ENCODE measurements at regions not wholly inside any gene's neighbourhood (a gene's known extent, or its start where the extent isn't known, plus 50 kb on each side); places are given as distances from the start of the nearest gene placed in this dataset.

DNA sequence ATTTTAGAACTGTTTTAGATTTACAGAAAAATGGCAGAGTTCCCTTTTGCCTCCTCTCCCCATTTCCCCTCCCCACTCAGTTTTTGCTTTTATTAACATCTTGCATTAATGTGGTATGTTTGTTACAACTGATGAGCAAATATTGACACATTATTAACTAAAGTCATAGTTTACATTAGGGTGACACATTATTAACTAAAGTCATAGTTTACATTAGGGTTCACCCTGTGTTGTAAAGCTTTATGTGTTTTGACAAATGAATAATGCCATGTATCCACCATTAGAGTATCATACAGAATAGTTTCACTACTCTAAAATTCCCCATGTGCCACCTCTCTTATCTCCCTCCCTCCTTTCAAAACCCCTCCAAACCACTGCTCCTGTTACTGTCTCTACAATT, 262.5 kb downstream of the NPR3 start:
- no peaks in the 10 kb centered on the region for H3K36me3 ChIP-seq (ENCODE audit: control insufficient read depth in 2 of 2, extremely low read depth in 1 of 2, insufficient read depth in 2 of 2, low read length in 2 of 2)
- H3K9ac ChIP-seq (ENCODE audit: control insufficient read depth, extremely low read depth, insufficient read depth, low read length) = no peak overlapping the region
- no peaks in the 10 kb centered on the region for H3K9me3 ChIP-seq (ENCODE audit: control insufficient read depth, low read depth, low read length)
- no peaks in the 10 kb centered on the region for H3K4me1 ChIP-seq (ENCODE audit: control insufficient read depth, extremely low read depth, insufficient read depth, low read length)
- no peaks in the 10 kb centered on the region for H4K20me1 ChIP-seq (ENCODE audit: control insufficient read depth, extremely low read depth, insufficient read depth, low read length)
- dilution Hi-C loops (cut with MboI; ENCODE audit: extremely low pct_ligation_motif_present, low sequenced_read_pairs) = no loop called here
- H3K4me2 ChIP-seq (ENCODE audit: control insufficient read depth, extremely low read depth, insufficient read depth, low read depth, low read length) = no peak overlapping the region
- H3K27ac ChIP-seq (ENCODE audit: control insufficient read depth, insufficient read depth, low read length) = no peak overlapping the region
- H3K4me3 ChIP-seq (ENCODE audit: control insufficient read depth in 2 of 3, extremely low read depth in 1 of 3, insufficient read depth in 2 of 3, low read depth in 1 of 3, low read length in 3 of 3) = no peak overlapping the region
- H3K79me2 ChIP-seq (ENCODE audit: control insufficient read depth, insufficient read depth, low read length) = no peaks in the 10 kb centered on the region
- DNase-seq (ENCODE audit: low read depth, low spot score) (no peak), FAIRE-seq (no peak)
- no peak overlapping the region for H2AFZ ChIP-seq (ENCODE audit: control insufficient read depth, low read length)
- TF ChIP-seq, protein P1, sequence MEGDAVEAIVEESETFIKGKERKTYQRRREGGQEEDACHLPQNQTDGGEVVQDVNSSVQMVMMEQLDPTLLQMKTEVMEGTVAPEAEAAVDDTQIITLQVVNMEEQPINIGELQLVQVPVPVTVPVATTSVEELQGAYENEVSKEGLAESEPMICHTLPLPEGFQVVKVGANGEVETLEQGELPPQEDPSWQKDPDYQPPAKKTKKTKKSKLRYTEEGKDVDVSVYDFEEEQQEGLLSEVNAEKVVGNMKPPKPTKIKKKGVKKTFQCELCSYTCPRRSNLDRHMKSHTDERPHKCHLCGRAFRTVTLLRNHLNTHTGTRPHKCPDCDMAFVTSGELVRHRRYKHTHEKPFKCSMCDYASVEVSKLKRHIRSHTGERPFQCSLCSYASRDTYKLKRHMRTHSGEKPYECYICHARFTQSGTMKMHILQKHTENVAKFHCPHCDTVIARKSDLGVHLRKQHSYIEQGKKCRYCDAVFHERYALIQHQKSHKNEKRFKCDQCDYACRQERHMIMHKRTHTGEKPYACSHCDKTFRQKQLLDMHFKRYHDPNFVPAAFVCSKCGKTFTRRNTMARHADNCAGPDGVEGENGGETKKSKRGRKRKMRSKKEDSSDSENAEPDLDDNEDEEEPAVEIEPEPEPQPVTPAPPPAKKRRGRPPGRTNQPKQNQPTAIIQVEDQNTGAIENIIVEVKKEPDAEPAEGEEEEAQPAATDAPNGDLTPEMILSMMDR (optimal IDR thresholded peaks at IDR 0.05 in 1 of 3, IDR thresholded peaks at IDR 0.05 in 1 of 3, conservative IDR thresholded peaks at IDR 0.05 in 1 of 3; ENCODE audit: extremely low read depth in 1 of 3, insufficient read depth in 2 of 3, low read length in 3 of 3) = no peak
- no peak for TF ChIP-seq EZH2 (IDR thresholded peaks at IDR 0.05; ENCODE audit: low read length)
- H3K27me3 ChIP-seq (ENCODE audit: control insufficient read depth, extremely low read depth, insufficient read depth, low read length) = no peaks in the 10 kb centered on the region
- H3K9me1 ChIP-seq (ENCODE audit: control insufficient read depth, extremely low read depth, insufficient read depth, low read length) = no peaks in the 10 kb centered on the region

DNA sequence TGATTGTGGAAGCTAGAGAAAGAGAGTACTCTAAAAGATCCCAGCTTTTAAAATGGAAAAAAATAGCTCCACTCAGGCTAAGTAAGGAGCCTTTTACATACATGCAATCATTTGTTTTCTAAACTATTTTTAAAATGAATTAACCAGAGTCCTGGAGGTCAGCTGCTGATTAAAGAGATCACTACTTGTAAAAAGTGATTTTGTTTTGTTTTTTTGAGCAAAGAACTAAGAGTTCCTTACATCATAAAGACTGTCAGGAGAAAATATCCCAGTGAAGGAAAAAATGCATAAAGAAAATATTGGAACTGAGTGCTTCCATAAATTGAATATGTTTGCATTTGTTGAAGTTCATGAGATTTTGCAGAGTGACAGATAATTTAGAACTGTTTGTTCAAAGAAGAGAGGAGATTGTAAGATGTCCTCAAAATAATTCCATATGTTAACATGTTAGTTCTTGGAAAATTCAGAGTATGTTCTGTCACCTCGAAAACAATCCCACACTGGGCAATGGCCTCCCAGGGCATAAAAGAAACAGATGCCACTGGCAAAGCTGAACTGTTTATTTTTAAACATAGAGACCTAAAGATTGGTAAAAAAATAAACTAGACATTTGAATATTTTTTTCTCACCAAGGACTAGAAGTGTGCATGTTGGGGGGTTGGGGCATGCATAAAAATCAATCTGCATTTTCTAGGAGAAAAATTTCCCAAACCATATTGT, 264.7 kb downstream of the NPR3 start:
- Histone ChIP-seq H3K36me3 (ENCODE audit: control insufficient read depth in 2 of 2, extremely low read depth in 1 of 2, insufficient read depth in 2 of 2, low read length in 2 of 2) (no peaks in the 10 kb centered on the region), H3K4me3 (ENCODE audit: control insufficient read depth in 2 of 3, extremely low read depth in 1 of 3, insufficient read depth in 2 of 3, low read depth in 1 of 3, low read length in 3 of 3) (no peak overlapping the region), H3K9me3 (ENCODE audit: control insufficient read depth, low read depth, low read length) (no peaks in the 10 kb centered on the region), H4K20me1 (ENCODE audit: control insufficient read depth, extremely low read depth, insufficient read depth, low read length) (no peaks in the 10 kb centered on the region), H3K4me2 (ENCODE audit: control insufficient read depth, extremely low read depth, insufficient read depth, low read depth, low read length) (no peak overlapping the region), H2AFZ (ENCODE audit: control insufficient read depth, low read length) (no peak overlapping the region), H3K9me1 (ENCODE audit: control insufficient read depth, extremely low read depth, insufficient read depth, low read length) (no peaks in the 10 kb centered on the region), H3K79me2 (ENCODE audit: control insufficient read depth, insufficient read depth, low read length) (no peaks in the 10 kb centered on the region), H3K4me1 (ENCODE audit: control insufficient read depth, extremely low read depth, insufficient read depth, low read length) (no peaks in the 10 kb centered on the region), H3K9ac (ENCODE audit: control insufficient read depth, extremely low read depth, insufficient read depth, low read length) (no peak overlapping the region), H3K27ac (ENCODE audit: control insufficient read depth, insufficient read depth, low read length) (no peak overlapping the region), H3K27me3 (ENCODE audit: control insufficient read depth, extremely low read depth, insufficient read depth, low read length) (no peaks in the 10 kb centered on the region)
- TF ChIP-seq EZH2 (IDR thresholded peaks at IDR 0.05; ENCODE audit: low read length) = no peak
- TF ChIP-seq, protein P1 (optimal IDR thresholded peaks at IDR 0.05 in 1 of 3, IDR thresholded peaks at IDR 0.05 in 1 of 3, conservative IDR thresholded peaks at IDR 0.05 in 1 of 3; ENCODE audit: extremely low read depth in 1 of 3, insufficient read depth in 2 of 3, low read length in 3 of 3) = no peak
- dilution Hi-C loops (cut with MboI; ENCODE audit: extremely low pct_ligation_motif_present, low sequenced_read_pairs) = no loop called here
- no peak for FAIRE-seq
- no peak for DNase-seq (ENCODE audit: low read depth, low spot score)
